Omental fat pad (tissue), 3 donors: ENCODE measurements at regions not wholly inside any gene's neighbourhood (a gene's known extent, or its start where the extent isn't known, plus 50 kb on each side); places are given as distances from the start of the nearest gene placed in this dataset.

ENCODE experiments used
- ATAC-seq: fragments of 150-250 bp; one replicate; pipeline ENCODE4 v1.9.1; 2016; ENCODE audit warnings: mild to moderate bottlenecking, moderate library complexity; ENCODE audit not compliant: low FRiP score
- DNase-seq: peaks from one replicate; pipeline ENCODE4 v3.0.0-alpha.2; 2019; ENCODE audit warnings: low spot score
- CTCF ChIP-seq, 3 donors: fragments of 450-650 bp; IDR thresholded peaks; one replicate each; pipeline ENCODE4 v1.5.1; 2016 to 2017; ENCODE audit warnings: antibody characterized with exemption in 3 of 3, mild to moderate bottlenecking in 3 of 3, moderate library complexity in 2 of 3

GRCh38 chr10:35898716-35899440, 256.8 kb upstream of the FZD8 start:
- no peak for TF ChIP-seq CTCF (IDR thresholded peaks at IDR 0.05)
- DNase-seq, result no peak
- no peak for ATAC-seq

GRCh38 chr10:35896001-35896400, 253.9 kb upstream of the FZD8 start:
- no peak for TF ChIP-seq CTCF (IDR thresholded peaks at IDR 0.05)
- no peak for ATAC-seq
- no peak for DNase-seq

GRCh38 chr10:35895331-35895730, 253.2 kb upstream of the FZD8 start:
- no peak for TF ChIP-seq CTCF (IDR thresholded peaks at IDR 0.05)
- ATAC-seq (no peak), DNase-seq (no peak)

- DNase-seq (no peak), ATAC-seq (no peak)
- TF ChIP-seq CTCF (IDR thresholded peaks at IDR 0.05), result no peak
Measured at GRCh38 chr10:35892526-35892925, 250.4 kb upstream of the FZD8 start.

GRCh38 chr10:35890676-35891495, 248.8 kb upstream of the FZD8 start:
- ATAC-seq (no peak), DNase-seq (no peak)
- no peak for TF ChIP-seq CTCF (IDR thresholded peaks at IDR 0.05)

- ATAC-seq, result no peak
- DNase-seq, result no peak
- TF ChIP-seq CTCF (IDR thresholded peaks at IDR 0.05), result no peak
Measured at GRCh38 chr10:35889971-35890675, 248.0 kb upstream of the FZD8 start.
